GM12878 (cell line): ENCODE measurements at regions not wholly inside any gene's neighbourhood (a gene's known extent, or its start where the extent isn't known, plus 50 kb on each side); places are given as distances from the start of the nearest gene placed in this dataset.
"Not testable (repeated sequence)": the region's sequence is repeated elsewhere in the genome, so short reads cannot be mapped to it uniquely, and the experiment has no call there.

Experiments used
- ATAC-seq: fragments of 200-7000 bp; cut with Tn5 transposase; 3 replicates; pipeline ENCODE4 v1.9.1; 2020; ENCODE audit warnings: mild to moderate bottlenecking, moderate library complexity
- BruUV-seq: library from RNA; stranded (reverse); fragments of 400-500 nt; replicated peaks from 2 replicates; lab custom pipeline; 2021; lab: Mats Ljungman, UMichigan
- CTCF ChIA-PET: fragments of 300-600 bp; sonication (Branson Sonifier 250); formaldehyde crosslinking; extraction: SDS; loops from one replicate; lab custom pipeline; 2021; ENCODE audit warnings: inconsistent platforms; lab: Yijun Ruan, JAX
- POLR2A ChIA-PET: fragments of 350-600 bp; formaldehyde crosslinking; extraction: SDS; loops from one replicate; lab custom pipeline; 2021; ENCODE audit warnings: inconsistent platforms; lab: Charles Lee
- RAD21 ChIA-PET: fragments of 300-600 bp; sonication (Branson Sonifier 250); formaldehyde crosslinking; loops from one replicate; lab custom pipeline; 2023; ENCODE audit warnings: antibody characterized with exemption; ENCODE audit not compliant: unreplicated experiment; lab: Charles Lee
- SMC1A ChIA-PET: fragments of 300-600 bp; sonication (Branson Sonifier 250); formaldehyde crosslinking; loops from one replicate; lab custom pipeline; 2023; ENCODE audit not compliant: unreplicated experiment, uncharacterized antibody; lab: Charles Lee
- DNase-seq: peaks from one replicate; pipeline ENCODE4 v3.0.0-alpha.2; 2011; ENCODE audit warnings: low read depth, low spot score
- FAIRE-seq: peaks from 3 replicates; lab custom pipeline; 2011; peaks lifted over from hg19 to GRCh38; lab: Jason Lieb, UNC
- H2AFZ ChIP-seq: 2 replicates; pipeline ENCODE4 v1.6.0; 2011; ENCODE audit warnings: low read depth, low read length, control low read depth; ENCODE audit not compliant: control insufficient read depth
- H3K27ac ChIP-seq: 2 replicates; pipeline ENCODE4 v1.5.1; 2011; ENCODE audit warnings: control low read depth; ENCODE audit not compliant: control insufficient read depth, insufficient read depth
- H3K27me3 ChIP-seq, 2 experiments: replicated peaks in 1 of 2; 2 replicates each; pipeline versions ENCODE4 v1.6.0 to v1.6.1; 2011; ENCODE audit warnings: low read length in 1 of 2; ENCODE audit not compliant: control insufficient read depth in 2 of 2, insufficient read depth in 2 of 2
- H3K36me3 ChIP-seq, 2 experiments: 2 replicates each; pipeline ENCODE4 v1.5.1; 2011; ENCODE audit warnings: low read length in 1 of 2; ENCODE audit not compliant: control insufficient read depth in 2 of 2, insufficient read depth in 2 of 2
- H3K4me1 ChIP-seq: 2 replicates; pipeline ENCODE4 v1.6.1; 2011; ENCODE audit warnings: mild to moderate bottlenecking, low read length, moderate library complexity, mixed read lengths; ENCODE audit not compliant: control insufficient read depth, insufficient read depth
- H3K4me2 ChIP-seq: 2 replicates; pipeline ENCODE4 v1.6.0; 2011; ENCODE audit warnings: control low read depth; ENCODE audit not compliant: control insufficient read depth, insufficient read depth
- H3K4me3 ChIP-seq: fragments of 200-600 bp; sonication (generic); 2 replicates; pipeline ENCODE4 v1.5.1; 2016
- H3K79me2 ChIP-seq: 2 replicates; pipeline ENCODE4 v1.6.0; 2011; ENCODE audit warnings: low read length; ENCODE audit not compliant: control insufficient read depth, insufficient read depth
- H3K9ac ChIP-seq: 2 replicates; pipeline ENCODE4 v1.8.0; 2011; ENCODE audit warnings: low read length, control low read depth, mixed read lengths; ENCODE audit not compliant: control insufficient read depth, insufficient read depth
- H3K9me3 ChIP-seq: replicated peaks from 3 replicates; pipeline ENCODE4 v1.5.1; 2011; ENCODE audit warnings: mild to moderate bottlenecking, low read length; ENCODE audit not compliant: control insufficient read depth, insufficient read depth
- H4K20me1 ChIP-seq: 2 replicates; pipeline ENCODE4 v1.6.0; 2011; ENCODE audit not compliant: control insufficient read depth, insufficient read depth
- ATF7 ChIP-seq: fragments of 450-650 bp; IDR thresholded peaks from 2 replicates; pipeline ENCODE4 v1.6.1; 2016; ENCODE audit warnings: low read depth, mild to moderate bottlenecking
- CHD1 ChIP-seq: IDR thresholded peaks from 2 replicates; pipeline ENCODE4 v1.6.1; 2012; ENCODE audit warnings: low read depth, low read length, improper control_type of control experiment
- FOXK2 ChIP-seq: fragments of 450-650 bp; IDR thresholded peaks from 2 replicates; pipeline ENCODE4 v1.6.1; 2017; ENCODE audit warnings: mild to moderate bottlenecking, moderate library complexity
- WGBS: methylation state at CpG from one replicate; pipeline ENCODE4 v1.1.6; 2016; ENCODE audit warnings: low lambda C conversion rate; ENCODE audit not compliant: insufficient replicate concordance, insufficient coverage; ENCODE audit errors: missing lambda C conversion rate; 5-methylcytosine and 5-hydroxymethylcytosine counted together
- in situ Hi-C: fragments of 300-500 bp; cut with MboI; formaldehyde crosslinking; loops from 9 replicates; pipeline ENCODE4 v1.14.3; 2018; ENCODE audit warnings: mixed read lengths
- intact Hi-C: fragments of 100-400 bp; cut with micrococcal nuclease; formaldehyde crosslinking; loops from one replicate; pipeline ENCODE4 v1.14.2; 2022; ENCODE audit not compliant: unreplicated experiment
- TF ChIP-seq, protein P1 (sequence below): IDR thresholded peaks from 2 replicates; pipeline ENCODE4 v1.6.1; 2012; ENCODE audit warnings: low read depth, low read length, improper control_type of control experiment

- FAIRE-seq, DNase-seq, H3K27me3 ChIP-seq, H3K36me3 ChIP-seq, H3K9ac ChIP-seq, H3K9me3 ChIP-seq, ATAC-seq, H3K27ac ChIP-seq, H3K4me3 ChIP-seq, POLR2A ChIA-PET, in situ Hi-C loops, CTCF ChIA-PET, intact Hi-C loops, H4K20me1 ChIP-seq, BruUV-seq, H3K79me2 ChIP-seq, H2AFZ ChIP-seq, H3K4me1 ChIP-seq, SMC1A ChIA-PET, H3K4me2 ChIP-seq, RAD21 ChIA-PET: not testable (repeated sequence)
- 0% methylated on average over 3 of the region's 3 CpGs for WGBS
These were observed 117.0 kb downstream of the ASB1 start for GRCh38 chr2:238543732-238544131.

DNA sequence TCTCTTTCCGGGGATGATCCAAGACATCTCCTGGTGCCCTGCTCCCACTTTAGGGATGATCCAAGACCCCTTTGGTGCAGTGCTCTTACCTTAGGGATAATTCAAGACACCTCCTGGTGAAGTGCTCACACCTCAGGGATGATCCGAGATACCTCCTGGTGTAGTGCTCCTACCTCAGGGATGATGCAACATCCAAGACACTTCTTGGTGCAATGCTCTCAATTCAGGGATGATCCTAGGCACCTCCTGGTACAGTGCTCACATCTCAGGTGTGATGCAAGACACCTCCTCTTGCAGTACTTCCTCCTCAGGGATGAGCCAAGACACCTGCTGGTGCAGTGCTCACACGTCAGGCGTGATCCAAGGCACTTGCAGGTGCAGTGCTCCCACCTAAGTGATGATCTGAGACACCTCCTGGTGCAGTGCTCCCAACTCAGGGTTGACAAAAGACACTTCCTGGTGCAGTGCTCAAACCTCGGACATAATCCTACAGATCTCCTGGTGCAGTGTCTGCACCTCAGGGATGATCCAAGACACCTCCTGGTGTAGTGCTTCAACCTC, 122.3 kb downstream of the ASB1 start:
- no peak overlapping the region for H3K4me2 ChIP-seq
- no peaks in the 10 kb centered on the region for H3K36me3 ChIP-seq
- SMC1A ChIA-PET: no interaction called here
- BruUV-seq: no TSS peak
- in situ Hi-C loops: no loop called here
- intact Hi-C loops: no loop called here
- RAD21 ChIA-PET: no interaction called here
- H3K9me3 ChIP-seq: no peaks in the 10 kb centered on the region; the same call in 2 of the 3 replicates
- H3K27ac ChIP-seq: no peak overlapping the region
- no peak overlapping the region for H3K9ac ChIP-seq
- POLR2A ChIA-PET: no interaction called here
- H4K20me1 ChIP-seq: no peaks in the 10 kb centered on the region
- 43% methylated on average over 5 of the region's 5 CpGs for WGBS
- no peak for ATAC-seq
- no peak overlapping the region for H2AFZ ChIP-seq
- H3K27me3 ChIP-seq: no peaks in the 10 kb centered on the region
- no peak for FAIRE-seq
- no peak for DNase-seq
- no peaks in the 10 kb centered on the region for H3K4me1 ChIP-seq
- CTCF ChIA-PET: no interaction called here
- H3K4me3 ChIP-seq: no peak overlapping the region
- no peaks in the 10 kb centered on the region for H3K79me2 ChIP-seq
- no peak for TF ChIP-seq FOXK2
- no peak for TF ChIP-seq ATF7
- TF ChIP-seq CHD1: no peak
- TF ChIP-seq, protein P1, sequence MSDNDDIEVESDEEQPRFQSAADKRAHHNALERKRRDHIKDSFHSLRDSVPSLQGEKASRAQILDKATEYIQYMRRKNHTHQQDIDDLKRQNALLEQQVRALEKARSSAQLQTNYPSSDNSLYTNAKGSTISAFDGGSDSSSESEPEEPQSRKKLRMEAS: no peak
